GM23338 (cell line): ENCODE measurements at regions not wholly inside any gene's neighbourhood (a gene's known extent, or its start where the extent isn't known, plus 50 kb on each side); places are given as distances from the start of the nearest gene placed in this dataset.

Experiments
- ATAC-seq: fragments of 200-7000 bp; cut with Tn5 transposase; 3 replicates; pipeline ENCODE4 v1.9.1; 2020
- DNase-seq: peaks from one replicate; pipeline ENCODE4 v3.0.0-alpha.2; 2015; ENCODE audit warnings: low spot score
- H2AFZ ChIP-seq: fragments of 200-600 bp; sonication (generic); 2 replicates; pipeline ENCODE4 v1.8.0; 2016; ENCODE audit warnings: antibody characterized with exemption, mild to moderate bottlenecking, moderate library complexity
- H3F3A ChIP-seq: fragments of 200-600 bp; sonication (generic); replicated peaks from 2 replicates; pipeline ENCODE4 v1.8.0; 2017; ENCODE audit warnings: antibody characterized with exemption, mixed run types, low read depth
- H3K27ac ChIP-seq: fragments of 200-600 bp; sonication (generic); 2 replicates; pipeline ENCODE4 v1.6.1; 2016; ENCODE audit warnings: low read depth
- H3K27me3 ChIP-seq: fragments of 200-600 bp; sonication (generic); 2 replicates; pipeline ENCODE4 v1.8.0; 2016; ENCODE audit warnings: mild to moderate bottlenecking, mixed run types, moderate library complexity; ENCODE audit not compliant: insufficient read depth
- H3K36me3 ChIP-seq: fragments of 200-600 bp; sonication (generic); 2 replicates; pipeline ENCODE4 v1.8.0; 2016; ENCODE audit warnings: mild to moderate bottlenecking; ENCODE audit not compliant: insufficient read depth
- H3K4me1 ChIP-seq: fragments of 200-600 bp; sonication (generic); 2 replicates; pipeline ENCODE4 v1.8.0; 2016; ENCODE audit warnings: mild to moderate bottlenecking, moderate library complexity; ENCODE audit not compliant: insufficient read depth
- H3K4me2 ChIP-seq: fragments of 200-600 bp; sonication (generic); 2 replicates; pipeline ENCODE4 v1.7.1; 2017; ENCODE audit warnings: mixed run types
- H3K4me3 ChIP-seq: fragments of 200-600 bp; sonication (generic); 2 replicates; pipeline ENCODE4 v1.6.1; 2016; ENCODE audit warnings: mixed run types
- H3K79me2 ChIP-seq: fragments of 200-600 bp; sonication (generic); replicated peaks from 2 replicates; pipeline ENCODE4 v1.8.0; 2017; ENCODE audit warnings: mild to moderate bottlenecking; ENCODE audit not compliant: insufficient read depth
- H3K9me2 ChIP-seq: fragments of 200-600 bp; sonication (generic); 2 replicates; pipeline ENCODE4 v1.8.0; 2017; ENCODE audit not compliant: insufficient read depth
- H4K20me1 ChIP-seq: fragments of 200-600 bp; sonication (generic); replicated peaks from 2 replicates; pipeline ENCODE4 v1.8.0; 2017; ENCODE audit warnings: mild to moderate bottlenecking; ENCODE audit not compliant: insufficient read depth
- H3K27ac Mint-ChIP-seq: 2 replicates; pipeline ENCODE4 v1.8.0; 2020; ENCODE audit warnings: inconsistent platforms, mild to moderate bottlenecking, moderate library complexity, mixed read lengths
- H3K27me3 Mint-ChIP-seq: 3 replicates; pipeline ENCODE4 v1.8.0; 2022; ENCODE audit warnings: low read depth, mild to moderate bottlenecking, moderate library complexity, mixed read lengths, inconsistent platforms; ENCODE audit not compliant: insufficient read depth, poor library complexity
- H3K36me3 Mint-ChIP-seq: 3 replicates; pipeline ENCODE4 v1.8.0; 2021; ENCODE audit warnings: low read depth, mild to moderate bottlenecking, inconsistent platforms, moderate library complexity, mixed read lengths
- H3K4me1 Mint-ChIP-seq: 3 replicates; pipeline ENCODE4 v1.8.0; 2020; ENCODE audit warnings: mild to moderate bottlenecking, inconsistent platforms, mixed read lengths
- H3K4me3 Mint-ChIP-seq: 3 replicates; pipeline ENCODE4 v1.8.0; 2021; ENCODE audit warnings: moderate library complexity, mild to moderate bottlenecking, inconsistent platforms, mixed read lengths
- H3K9me3 Mint-ChIP-seq: 3 replicates; pipeline ENCODE4 v1.8.0; 2020; ENCODE audit warnings: moderate library complexity, mild to moderate bottlenecking, inconsistent platforms, mixed read lengths
- CREB1 ChIP-seq: fragments of 250-450 bp; sonication (Bioruptor Pico); IDR thresholded peaks from 2 replicates; pipeline ENCODE4 v1.5.0; 2020; ENCODE audit warnings: low read depth, mild to moderate bottlenecking, moderate library complexity
- EZH2 ChIP-seq: fragments of 200-600 bp; sonication (generic); IDR thresholded peaks from one replicate; pipeline ENCODE4 v1.8.0; 2017; ENCODE audit warnings: antibody characterized with exemption, mild to moderate bottlenecking, low read depth; ENCODE audit not compliant: unreplicated experiment
- EZH2phosphoT487 ChIP-seq: fragments of 200-600 bp; sonication (generic); IDR thresholded peaks from one replicate; pipeline ENCODE4 v1.8.1; 2018; ENCODE audit warnings: antibody characterized with exemption; ENCODE audit not compliant: unreplicated experiment
- JUNB ChIP-seq: IDR thresholded peaks from one replicate; pipeline ENCODE4 v1.6.1; 2016; ENCODE audit warnings: antibody characterized with exemption; ENCODE audit not compliant: unreplicated experiment
- NANOG ChIP-seq: IDR thresholded peaks from 2 replicates; pipeline ENCODE4 v1.6.1; 2016; ENCODE audit warnings: antibody characterized with exemption, borderline replicate concordance
- POLR2AphosphoS5 ChIP-seq: IDR thresholded peaks from 2 replicates; pipeline ENCODE4 v1.6.1; 2016; ENCODE audit warnings: antibody characterized with exemption, low read depth
- STAT1 ChIP-seq: IDR thresholded peaks from one replicate; pipeline ENCODE4 v1.6.1; 2016; ENCODE audit warnings: antibody characterized with exemption; ENCODE audit not compliant: unreplicated experiment
- ZNF114 ChIP-seq: fragments of 250-450 bp; sonication (Bioruptor Pico); IDR thresholded peaks from 2 replicates; pipeline ENCODE4 v1.5.0; 2020; ENCODE audit warnings: mild to moderate bottlenecking, moderate library complexity
- ZNF331 ChIP-seq: fragments of 250-450 bp; sonication (Bioruptor Pico); IDR thresholded peaks from 2 replicates; pipeline ENCODE4 v1.5.0; 2020; ENCODE audit warnings: low read depth, mild to moderate bottlenecking, moderate library complexity
- ZNF462 ChIP-seq: fragments of 250-450 bp; sonication (Bioruptor Pico); IDR thresholded peaks from 2 replicates; pipeline ENCODE4 v1.5.0; 2020; ENCODE audit warnings: mild to moderate bottlenecking, moderate library complexity
- TF ChIP-seq, protein P1 (sequence below): IDR thresholded peaks from 2 replicates; pipeline ENCODE4 v1.6.1; 2016; ENCODE audit warnings: antibody characterized with exemption
- TF ChIP-seq, protein P2 (sequence below), 2 experiments: fragments of 200-600 bp in 1 of 2; sonication (generic) in 1 of 2; conservative IDR thresholded peaks; 2 replicates each; pipeline versions ENCODE4 v1.5.1 to v1.6.1; 2016 to 2017; ENCODE audit warnings: antibody characterized with exemption in 2 of 2, low read depth in 2 of 2, mild to moderate bottlenecking in 2 of 2, moderate library complexity in 1 of 2

GRCh38 chr9:79107911-79108676, 463.7 kb upstream of the TLE4 start:
- H2AFZ ChIP-seq: no peak overlapping the region
- H3K27me3 ChIP-seq: no peaks in the 10 kb centered on the region
- H3K27ac ChIP-seq: no peak overlapping the region
- DNase-seq (no peak), ATAC-seq (no peak)
- TF ChIP-seq POLR2AphosphoS5 (no peak), EZH2phosphoT487 (no peak), ZNF114 (CRISPR knock-in tag) (no peak), ZNF462 (CRISPR knock-in tag) (no peak), JUNB (no peak), STAT1 (no peak), EZH2 (no peak), CREB1 (CRISPR knock-in tag) (no peak), NANOG (no peak), ZNF331 (CRISPR knock-in tag) (no peak)
- TF ChIP-seq, protein P1, sequence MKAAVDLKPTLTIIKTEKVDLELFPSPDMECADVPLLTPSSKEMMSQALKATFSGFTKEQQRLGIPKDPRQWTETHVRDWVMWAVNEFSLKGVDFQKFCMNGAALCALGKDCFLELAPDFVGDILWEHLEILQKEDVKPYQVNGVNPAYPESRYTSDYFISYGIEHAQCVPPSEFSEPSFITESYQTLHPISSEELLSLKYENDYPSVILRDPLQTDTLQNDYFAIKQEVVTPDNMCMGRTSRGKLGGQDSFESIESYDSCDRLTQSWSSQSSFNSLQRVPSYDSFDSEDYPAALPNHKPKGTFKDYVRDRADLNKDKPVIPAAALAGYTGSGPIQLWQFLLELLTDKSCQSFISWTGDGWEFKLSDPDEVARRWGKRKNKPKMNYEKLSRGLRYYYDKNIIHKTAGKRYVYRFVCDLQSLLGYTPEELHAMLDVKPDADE: no peak
- TF ChIP-seq, protein P2, sequence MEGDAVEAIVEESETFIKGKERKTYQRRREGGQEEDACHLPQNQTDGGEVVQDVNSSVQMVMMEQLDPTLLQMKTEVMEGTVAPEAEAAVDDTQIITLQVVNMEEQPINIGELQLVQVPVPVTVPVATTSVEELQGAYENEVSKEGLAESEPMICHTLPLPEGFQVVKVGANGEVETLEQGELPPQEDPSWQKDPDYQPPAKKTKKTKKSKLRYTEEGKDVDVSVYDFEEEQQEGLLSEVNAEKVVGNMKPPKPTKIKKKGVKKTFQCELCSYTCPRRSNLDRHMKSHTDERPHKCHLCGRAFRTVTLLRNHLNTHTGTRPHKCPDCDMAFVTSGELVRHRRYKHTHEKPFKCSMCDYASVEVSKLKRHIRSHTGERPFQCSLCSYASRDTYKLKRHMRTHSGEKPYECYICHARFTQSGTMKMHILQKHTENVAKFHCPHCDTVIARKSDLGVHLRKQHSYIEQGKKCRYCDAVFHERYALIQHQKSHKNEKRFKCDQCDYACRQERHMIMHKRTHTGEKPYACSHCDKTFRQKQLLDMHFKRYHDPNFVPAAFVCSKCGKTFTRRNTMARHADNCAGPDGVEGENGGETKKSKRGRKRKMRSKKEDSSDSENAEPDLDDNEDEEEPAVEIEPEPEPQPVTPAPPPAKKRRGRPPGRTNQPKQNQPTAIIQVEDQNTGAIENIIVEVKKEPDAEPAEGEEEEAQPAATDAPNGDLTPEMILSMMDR (conservative IDR thresholded peaks at IDR 0.05; ENCODE audit: low read depth in 2 of 2): no peak
- H3F3A ChIP-seq: no peaks in the 10 kb centered on the region
- H3K9me2 ChIP-seq: no peaks in the 10 kb centered on the region
- no peaks in the 10 kb centered on the region for H3K27me3 Mint-ChIP-seq
- no peak overlapping the region for H3K4me3 ChIP-seq
- peaks cover 28% of the 10 kb centered on the region for H3K36me3 Mint-ChIP-seq
- no peaks in the 10 kb centered on the region for H4K20me1 ChIP-seq
- H3K36me3 ChIP-seq: no peaks in the 10 kb centered on the region
- no peaks in the 10 kb centered on the region for H3K4me1 Mint-ChIP-seq
- H3K27ac Mint-ChIP-seq: no peak overlapping the region
- no peak overlapping the region for H3K4me3 Mint-ChIP-seq
- H3K4me2 ChIP-seq: no peak overlapping the region
- no peaks in the 10 kb centered on the region for H3K4me1 ChIP-seq
- no peaks in the 10 kb centered on the region for H3K79me2 ChIP-seq
- peaks cover 31% of the 10 kb centered on the region for H3K9me3 Mint-ChIP-seq
